ENCODE measurements at regions not wholly inside any gene's neighbourhood (a gene's known extent, or its start where the extent isn't known, plus 50 kb on each side); places are given as distances from the start of the nearest gene placed in this dataset.

- no peak for TF ChIP-seq CTCF (IDR thresholded peaks at IDR 0.05)
- TF ChIP-seq POLR2AphosphoS5 (IDR thresholded peaks at IDR 0.05; ENCODE audit: insufficient read depth in 1 of 2, low read depth in 1 of 2): no peak
- TF ChIP-seq POLR2A (IDR thresholded peaks at IDR 0.05): no peak
- no peak for DNase-seq (ENCODE audit: extremely low spot score in 2 of 2)
- H3K9me3 ChIP-seq: no peaks in the 10 kb centered on the region
- no peak overlapping the region for H3K27ac ChIP-seq
- H3K4me1 ChIP-seq: no peaks in the 10 kb centered on the region
- H3K27me3 ChIP-seq: no peaks in the 10 kb centered on the region
- no peaks in the 10 kb centered on the region for H3K36me3 ChIP-seq
- intact Hi-C loops (cut with DNase I): no loop called here
- H3K4me3 ChIP-seq: no peak overlapping the region
Observed at GRCh38 chr11:72525466-72525865, 91.1 kb upstream of the CLPB start.

GRCh38 chr11:72524711-72525110 is 90.4 kb upstream of the CLPB start:
- Histone ChIP-seq H3K9me3 (no peaks in the 10 kb centered on the region), H3K36me3 (no peaks in the 10 kb centered on the region), H3K27ac (no peak overlapping the region), H3K4me1 (peaks cover 6% of the 10 kb centered on the region), H3K27me3 (no peaks in the 10 kb centered on the region), H3K4me3 (no peak overlapping the region)
- DNase-seq (ENCODE audit: extremely low spot score in 2 of 2): no peak
- TF ChIP-seq CTCF (IDR thresholded peaks at IDR 0.05) (no peak), POLR2A (IDR thresholded peaks at IDR 0.05) (no peak), POLR2AphosphoS5 (IDR thresholded peaks at IDR 0.05; ENCODE audit: insufficient read depth in 1 of 2, low read depth in 1 of 2) (no peak)
- intact Hi-C loops (cut with DNase I): no loop called here

- H3K4me1 ChIP-seq: peaks cover 6% of the 10 kb centered on the region
- no peak overlapping the region for H3K27ac ChIP-seq
- no peaks in the 10 kb centered on the region for H3K27me3 ChIP-seq
- H3K4me3 ChIP-seq: no peak overlapping the region
- no peaks in the 10 kb centered on the region for H3K9me3 ChIP-seq
- TF ChIP-seq POLR2AphosphoS5 (IDR thresholded peaks at IDR 0.05; ENCODE audit: insufficient read depth in 1 of 2, low read depth in 1 of 2) (no peak), CTCF (IDR thresholded peaks at IDR 0.05) (no peak), POLR2A (IDR thresholded peaks at IDR 0.05) (no peak)
- no peaks in the 10 kb centered on the region for H3K36me3 ChIP-seq
- intact Hi-C loops (cut with DNase I): no loop called here
- DNase-seq (ENCODE audit: extremely low spot score in 2 of 2): no peak
Observed at GRCh38 chr11:72523991-72524390, 89.7 kb upstream of the CLPB start.

GRCh38 chr11:72522186-72522585 is 87.9 kb upstream of the CLPB start:
- H3K27me3 ChIP-seq: no peaks in the 10 kb centered on the region
- intact Hi-C loops (cut with DNase I): no loop called here
- DNase-seq (ENCODE audit: extremely low spot score in 2 of 2): no peak
- peaks cover 6% of the 10 kb centered on the region for H3K4me1 ChIP-seq
- H3K36me3 ChIP-seq: no peaks in the 10 kb centered on the region
- no peaks in the 10 kb centered on the region for H3K9me3 ChIP-seq
- H3K27ac ChIP-seq: no peak overlapping the region
- TF ChIP-seq POLR2AphosphoS5 (IDR thresholded peaks at IDR 0.05; ENCODE audit: insufficient read depth in 1 of 2, low read depth in 1 of 2) (no peak), POLR2A (IDR thresholded peaks at IDR 0.05) (no peak), CTCF (IDR thresholded peaks at IDR 0.05) (no peak)
- no peak overlapping the region for H3K4me3 ChIP-seq

- TF ChIP-seq CTCF (IDR thresholded peaks at IDR 0.05) (no peak), POLR2A (IDR thresholded peaks at IDR 0.05) (no peak), POLR2AphosphoS5 (IDR thresholded peaks at IDR 0.05; ENCODE audit: insufficient read depth in 1 of 2, low read depth in 1 of 2) (no peak)
- no peak overlapping the region for H3K27ac ChIP-seq
Observed at GRCh38 chr11:72521664-72522063, 87.3 kb upstream of the CLPB start.

More at GRCh38 chr11:72521664-72522063, 87.3 kb upstream of the CLPB start:
- H3K36me3 ChIP-seq: no peaks in the 10 kb centered on the region
- no peak overlapping the region for H3K4me3 ChIP-seq
- intact Hi-C loops (cut with DNase I): no loop called here
- no peaks in the 10 kb centered on the region for H3K27me3 ChIP-seq
- no peak for DNase-seq (ENCODE audit: extremely low spot score in 2 of 2)
- peaks cover 6% of the 10 kb centered on the region for H3K4me1 ChIP-seq
- no peaks in the 10 kb centered on the region for H3K9me3 ChIP-seq

Data from vagina (tissue), 2 donors.